MCF 10A (cell line): ENCODE measurements at regions not wholly inside any gene's neighbourhood (a gene's known extent, or its start where the extent isn't known, plus 50 kb on each side); places are given as distances from the start of the nearest gene placed in this dataset.

Source experiments
- BruUV-seq: library from RNA; stranded (reverse); fragments of 400-500 nt; replicated peaks from 2 replicates; lab custom pipeline; 2021; lab: Mats Ljungman, UMichigan
- CTCF ChIA-PET: fragments of 300-600 bp; sonication (Branson Sonifier 250); formaldehyde crosslinking; extraction: SDS; loops from one replicate; lab custom pipeline; 2021; ENCODE audit warnings: antibody characterized with exemption, inconsistent platforms; lab: Yijun Ruan, JAX
- POLR2A ChIA-PET: fragments of 300-600, 350-650 bp; sonication (Branson Sonifier 250); formaldehyde crosslinking; extraction: SDS; loops from one replicate; lab custom pipeline; 2020; ENCODE audit warnings: antibody characterized with exemption, inconsistent platforms; lab: Yijun Ruan, JAX
- DNase-seq: peaks from one replicate; pipeline ENCODE4 v3.0.0-alpha.2; 2018; ENCODE audit not compliant: unreplicated experiment
- H3K27ac Mint-ChIP-seq: one replicate; pipeline ENCODE4 v1.8.0; 2022; ENCODE audit warnings: mild to moderate bottlenecking, low read depth, mixed read lengths; ENCODE audit not compliant: unreplicated experiment
- H3K27me3 Mint-ChIP-seq: one replicate; pipeline ENCODE4 v1.8.0; 2022; ENCODE audit warnings: mixed read lengths; ENCODE audit not compliant: insufficient read depth, unreplicated experiment
- H3K36me3 Mint-ChIP-seq: one replicate; pipeline ENCODE4 v1.8.0; 2022; ENCODE audit warnings: mild to moderate bottlenecking, moderate library complexity, mixed read lengths; ENCODE audit not compliant: insufficient read depth, unreplicated experiment
- H3K4me1 Mint-ChIP-seq: one replicate; pipeline ENCODE4 v1.8.0; 2022; ENCODE audit warnings: mixed read lengths; ENCODE audit not compliant: insufficient read depth, unreplicated experiment
- H3K4me3 Mint-ChIP-seq: one replicate; pipeline ENCODE4 v1.8.0; 2022; ENCODE audit warnings: mild to moderate bottlenecking, moderate library complexity, mixed read lengths; ENCODE audit not compliant: unreplicated experiment
- H3K9me3 Mint-ChIP-seq: one replicate; pipeline ENCODE4 v1.8.0; 2022; ENCODE audit warnings: mixed read lengths; ENCODE audit not compliant: unreplicated experiment
- intact Hi-C: fragments of 100-400 bp; cut with micrococcal nuclease; formaldehyde crosslinking; loops from 2 replicates; pipeline ENCODE4 v1.14.1; 2022
- TF ChIP-seq, protein P1 (sequence below): fragments of 200-600 bp; IDR thresholded peaks from one replicate; pipeline ENCODE4 v1.8.0; 2022; ENCODE audit warnings: antibody characterized with exemption, mild to moderate bottlenecking; ENCODE audit not compliant: unreplicated experiment

DNA sequence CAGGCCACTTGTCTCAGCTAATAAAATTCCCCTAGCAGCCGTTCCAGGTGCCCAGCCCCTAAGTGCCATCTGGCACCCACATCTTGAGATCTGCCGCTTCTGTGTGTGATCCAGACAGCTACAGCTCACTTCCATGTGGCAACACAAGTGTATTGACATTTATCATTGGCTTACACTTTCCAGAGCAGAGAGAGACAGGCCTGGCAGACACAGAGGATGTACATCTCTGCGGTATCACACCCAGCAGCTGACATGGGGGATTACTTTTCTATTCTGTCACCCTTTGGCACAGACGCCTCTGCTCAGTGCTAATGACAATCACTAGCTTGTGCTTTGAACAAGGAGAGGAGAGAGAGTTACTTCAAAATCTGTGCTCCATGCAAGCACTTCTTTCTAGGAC, 195.9 kb downstream of the KDR start:
- intact Hi-C loops: no loop called here

GRCh38 chr4:54924891-54925290, 200.5 kb downstream of the KDR start:
- intact Hi-C loops: no loop called here
- BruUV-seq: no TSS peak
- ChIA-PET POLR2A (no interaction called here), CTCF (interaction anchor here (0.7 kb wide), 1 partner anchor 12 kb away, joined by 3 read pairs; no protein-coding TSS in a partner anchor)
- peaks cover 10% of the 10 kb centered on the region for H3K4me1 Mint-ChIP-seq
- H3K9me3 Mint-ChIP-seq: no peaks in the 10 kb centered on the region
- TF ChIP-seq, protein P1, sequence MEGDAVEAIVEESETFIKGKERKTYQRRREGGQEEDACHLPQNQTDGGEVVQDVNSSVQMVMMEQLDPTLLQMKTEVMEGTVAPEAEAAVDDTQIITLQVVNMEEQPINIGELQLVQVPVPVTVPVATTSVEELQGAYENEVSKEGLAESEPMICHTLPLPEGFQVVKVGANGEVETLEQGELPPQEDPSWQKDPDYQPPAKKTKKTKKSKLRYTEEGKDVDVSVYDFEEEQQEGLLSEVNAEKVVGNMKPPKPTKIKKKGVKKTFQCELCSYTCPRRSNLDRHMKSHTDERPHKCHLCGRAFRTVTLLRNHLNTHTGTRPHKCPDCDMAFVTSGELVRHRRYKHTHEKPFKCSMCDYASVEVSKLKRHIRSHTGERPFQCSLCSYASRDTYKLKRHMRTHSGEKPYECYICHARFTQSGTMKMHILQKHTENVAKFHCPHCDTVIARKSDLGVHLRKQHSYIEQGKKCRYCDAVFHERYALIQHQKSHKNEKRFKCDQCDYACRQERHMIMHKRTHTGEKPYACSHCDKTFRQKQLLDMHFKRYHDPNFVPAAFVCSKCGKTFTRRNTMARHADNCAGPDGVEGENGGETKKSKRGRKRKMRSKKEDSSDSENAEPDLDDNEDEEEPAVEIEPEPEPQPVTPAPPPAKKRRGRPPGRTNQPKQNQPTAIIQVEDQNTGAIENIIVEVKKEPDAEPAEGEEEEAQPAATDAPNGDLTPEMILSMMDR: no peak
- no peak overlapping the region for H3K27ac Mint-ChIP-seq
- no peak overlapping the region for H3K4me3 Mint-ChIP-seq
- peak; percentile 31 for DNase-seq
- no peaks in the 10 kb centered on the region for H3K36me3 Mint-ChIP-seq
- no peaks in the 10 kb centered on the region for H3K27me3 Mint-ChIP-seq

More for the DNA sequence above, 195.9 kb downstream of the KDR start:
- ChIA-PET POLR2A (interaction anchor here (0.7 kb wide), 1 partner anchor 12 kb away, joined by 5 read pairs; no protein-coding TSS in a partner anchor), CTCF (interaction anchor here (1.8 kb wide), 1 partner anchor 31 kb away, joined by 5 read pairs; no protein-coding TSS in a partner anchor)
- no peaks in the 10 kb centered on the region for H3K9me3 Mint-ChIP-seq
- DNase-seq: no peak
- H3K4me3 Mint-ChIP-seq: no peak overlapping the region
- TF ChIP-seq, protein P1: no peak
- no peaks in the 10 kb centered on the region for H3K36me3 Mint-ChIP-seq
- no peaks in the 10 kb centered on the region for H3K27me3 Mint-ChIP-seq
- H3K4me1 Mint-ChIP-seq: peaks cover 15% of the 10 kb centered on the region
- BruUV-seq: no TSS peak
- no peak overlapping the region for H3K27ac Mint-ChIP-seq

DNA sequence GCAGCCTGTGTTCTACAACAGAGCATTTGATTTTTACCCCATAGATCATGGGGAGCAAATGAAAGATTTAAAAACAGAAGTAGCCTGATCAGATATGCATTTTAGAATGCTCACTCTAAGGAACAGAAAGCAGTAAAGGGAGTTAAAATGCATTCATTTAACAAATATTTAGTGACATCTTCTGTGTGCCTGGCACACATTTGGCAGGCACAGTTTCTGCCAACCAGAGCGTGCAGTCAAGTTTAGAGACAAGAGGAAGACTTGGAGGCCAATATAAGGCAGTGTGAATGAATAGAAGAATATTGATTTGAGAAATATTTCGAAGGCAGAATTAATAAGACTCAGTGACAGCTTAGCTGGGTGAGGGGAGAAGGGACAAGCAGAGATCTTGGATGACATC, 210.1 kb downstream of the KDR start:
- TF ChIP-seq, protein P1: no peak
- H3K27me3 Mint-ChIP-seq: no peaks in the 10 kb centered on the region
- no peaks in the 10 kb centered on the region for H3K36me3 Mint-ChIP-seq
- intact Hi-C loops: no loop called here
- no peak overlapping the region for H3K27ac Mint-ChIP-seq
- no TSS peak for BruUV-seq
- DNase-seq: no peak
- ChIA-PET POLR2A (no interaction called here), CTCF (no interaction called here)
- no peaks in the 10 kb centered on the region for H3K4me1 Mint-ChIP-seq
- H3K4me3 Mint-ChIP-seq: no peak overlapping the region
- H3K9me3 Mint-ChIP-seq: no peaks in the 10 kb centered on the region

DNA sequence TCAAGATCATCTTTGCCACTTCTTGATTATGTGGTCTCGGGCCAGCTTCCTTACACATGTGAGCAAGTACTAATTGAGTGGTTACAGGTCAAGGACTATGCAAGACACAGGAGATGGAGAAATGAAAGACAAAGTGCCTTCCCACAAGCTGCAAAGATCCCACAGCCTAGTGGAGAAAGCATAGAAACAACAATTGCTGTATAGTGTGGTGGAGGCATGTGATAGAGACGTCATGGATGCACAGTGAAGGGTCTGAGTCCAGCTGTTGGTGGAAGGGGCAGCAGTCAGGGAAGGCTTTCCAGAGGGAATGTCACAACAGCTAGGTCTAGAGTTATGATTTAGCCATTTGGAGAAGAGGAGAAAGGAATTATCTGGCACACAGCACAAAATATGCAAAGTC, 210.6 kb downstream of the KDR start:
- H3K4me3 Mint-ChIP-seq: no peak overlapping the region
- no peaks in the 10 kb centered on the region for H3K4me1 Mint-ChIP-seq
- TF ChIP-seq, protein P1: no peak
- H3K36me3 Mint-ChIP-seq: no peaks in the 10 kb centered on the region
- no peaks in the 10 kb centered on the region for H3K27me3 Mint-ChIP-seq
- no TSS peak for BruUV-seq
- H3K27ac Mint-ChIP-seq: no peak overlapping the region
- intact Hi-C loops: no loop called here
- DNase-seq: no peak
- no peaks in the 10 kb centered on the region for H3K9me3 Mint-ChIP-seq
- POLR2A ChIA-PET: no interaction called here
- CTCF ChIA-PET: interaction anchor here (0.6 kb wide), 1 partner anchor 16 kb away, joined by 3 read pairs; no protein-coding TSS in a partner anchor
